SK-N-SH treated with all-trans-retinoic acid at 6 μM for 48 hours (cell line): ENCODE measurements at regions not wholly inside any gene's neighbourhood (a gene's known extent, or its start where the extent isn't known, plus 50 kb on each side); places are given as distances from the start of the nearest gene placed in this dataset.

ENCODE experiments used
- ATAC-seq: fragments of 200-7000 bp; cut with Tn5 transposase; 3 replicates; pipeline ENCODE4 v1.9.1; 2020; ENCODE audit warnings: mild to moderate bottlenecking, moderate library complexity
- ARNTL ChIP-seq: fragments of 450-650 bp; formaldehyde crosslinking; IDR thresholded peaks from 2 replicates; pipeline ENCODE4 v1.5.0; 2020; ENCODE audit warnings: low read depth, mild to moderate bottlenecking, moderate library complexity, borderline replicate concordance
- CSDC2 ChIP-seq: fragments of 250-450 bp; sonication (Bioruptor Pico); IDR thresholded peaks from 2 replicates; pipeline ENCODE4 v1.5.0; 2020; ENCODE audit warnings: mild to moderate bottlenecking, moderate library complexity
- ESRRG ChIP-seq: fragments of 250-450 bp; sonication (Bioruptor Pico); IDR thresholded peaks from 2 replicates; pipeline ENCODE4 v1.6.1; 2021; ENCODE audit warnings: mild to moderate bottlenecking
- GLIS3 ChIP-seq: fragments of 250-450 bp; sonication (Bioruptor Pico); IDR thresholded peaks from 2 replicates; pipeline ENCODE4 v1.5.0; 2020; ENCODE audit warnings: mild to moderate bottlenecking, moderate library complexity
- ISL1 ChIP-seq: fragments of 250-450 bp; sonication (Bioruptor Pico); IDR thresholded peaks from 2 replicates; pipeline ENCODE4 v2.1.2; 2022; ENCODE audit warnings: mild to moderate bottlenecking, moderate library complexity
- OSR1 ChIP-seq: fragments of 250-450 bp; sonication (Bioruptor Pico); IDR thresholded peaks from 2 replicates; pipeline ENCODE4 v1.8.0; 2022; ENCODE audit warnings: moderate library complexity, mild to moderate bottlenecking, inconsistent platforms
- PPARA ChIP-seq: fragments of 250-450 bp; sonication (Bioruptor Pico); IDR thresholded peaks from 2 replicates; pipeline ENCODE4 v1.5.0; 2020; ENCODE audit warnings: mild to moderate bottlenecking, borderline replicate concordance
- RARB ChIP-seq: fragments of 250-450 bp; sonication (Bioruptor Pico); IDR thresholded peaks from 2 replicates; pipeline ENCODE4 v1.8.0; 2021; ENCODE audit warnings: mild to moderate bottlenecking, moderate library complexity
- SNAI2 ChIP-seq: fragments of 250-450 bp; sonication (Bioruptor Pico); IDR thresholded peaks from 2 replicates; pipeline ENCODE4 v1.5.0; 2020; ENCODE audit warnings: mild to moderate bottlenecking, moderate library complexity
- TCF4 ChIP-seq: fragments of 250-450 bp; sonication (Bioruptor Pico); IDR thresholded peaks from 2 replicates; pipeline ENCODE4 v1.8.0; 2021; ENCODE audit warnings: mild to moderate bottlenecking, moderate library complexity, borderline replicate concordance
- TOX ChIP-seq: fragments of 250-450 bp; sonication (Bioruptor Pico); IDR thresholded peaks from 2 replicates; pipeline ENCODE4 v1.8.0; 2021; ENCODE audit warnings: mild to moderate bottlenecking, moderate library complexity, borderline replicate concordance
- ZC3H10 ChIP-seq: fragments of 250-450 bp; sonication (Bioruptor Pico); IDR thresholded peaks from 2 replicates; pipeline ENCODE4 v1.5.1; 2021; ENCODE audit warnings: mild to moderate bottlenecking, moderate library complexity
- ZFP3 ChIP-seq: fragments of 250-450 bp; sonication (Bioruptor Pico); IDR thresholded peaks from 2 replicates; pipeline ENCODE4 v1.5.0; 2020; ENCODE audit warnings: mild to moderate bottlenecking, moderate library complexity
- ZFP30 ChIP-seq: fragments of 450-650 bp; formaldehyde crosslinking; IDR thresholded peaks from 2 replicates; pipeline ENCODE4 v1.5.0; 2022; ENCODE audit warnings: mild to moderate bottlenecking, moderate library complexity
- ZNF565 ChIP-seq: fragments of 450-650 bp; formaldehyde crosslinking; conservative IDR thresholded peaks from 2 replicates; pipeline ENCODE4 v1.5.0; 2020; ENCODE audit warnings: low read depth, mild to moderate bottlenecking, moderate library complexity
- ZNF70 ChIP-seq: fragments of 450-650 bp; formaldehyde crosslinking; IDR thresholded peaks from 2 replicates; pipeline ENCODE4 v1.5.0; 2020; ENCODE audit warnings: mild to moderate bottlenecking, moderate library complexity
- ZNF8 ChIP-seq: fragments of 450-650 bp; formaldehyde crosslinking; IDR thresholded peaks from 2 replicates; pipeline ENCODE4 v1.5.0; 2020; ENCODE audit warnings: mild to moderate bottlenecking, moderate library complexity
- TF ChIP-seq, protein P1 (sequence below): fragments of 250-450 bp; sonication (Bioruptor Pico); IDR thresholded peaks from 2 replicates; pipeline ENCODE4 v1.8.0; 2021; ENCODE audit warnings: low read depth, mild to moderate bottlenecking, moderate library complexity, borderline replicate concordance
- TF ChIP-seq, protein P2 (sequence below): fragments of 250-450 bp; sonication (Bioruptor Pico); IDR thresholded peaks from 2 replicates; pipeline ENCODE4 v1.5.1; 2020; ENCODE audit warnings: low read depth, mild to moderate bottlenecking, moderate library complexity
- TF ChIP-seq, protein P3 (sequence below): fragments of 250-450 bp; sonication (Bioruptor Pico); IDR thresholded peaks from 2 replicates; pipeline ENCODE4 v1.5.1; 2021; ENCODE audit warnings: mild to moderate bottlenecking, moderate library complexity
- TF ChIP-seq, protein P4 (sequence below): fragments of 250-450 bp; sonication (Bioruptor Pico); IDR thresholded peaks from 2 replicates; pipeline ENCODE4 v1.5.0; 2020; ENCODE audit warnings: mild to moderate bottlenecking, moderate library complexity

DNA sequence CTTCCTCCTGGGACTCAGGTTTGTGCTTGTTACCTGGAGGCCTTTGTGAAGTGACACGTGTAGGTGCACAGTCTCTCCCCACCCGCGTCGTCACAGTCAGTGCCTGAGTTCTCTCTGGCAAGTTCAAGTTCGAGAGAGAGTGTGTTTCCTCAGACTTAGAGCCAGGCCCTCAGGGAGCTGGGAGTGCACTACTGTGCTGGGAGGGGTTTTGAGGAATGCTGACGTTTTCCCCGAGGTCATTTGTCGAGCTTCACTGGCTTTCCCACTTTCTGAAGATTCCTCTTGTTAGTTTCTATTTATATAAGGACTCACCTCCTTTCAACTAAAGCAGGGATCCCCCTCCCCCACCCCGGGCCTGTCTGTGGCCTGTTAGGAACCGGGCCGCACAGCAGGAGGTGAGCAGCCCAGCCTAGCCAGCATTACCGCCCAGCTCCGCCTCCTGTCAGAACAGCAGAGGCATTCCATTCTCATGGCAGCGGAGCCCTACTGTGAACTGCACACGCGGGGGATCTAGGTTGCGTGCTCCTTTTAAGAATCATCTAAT is 209.2 kb downstream of the DIRAS2 start:
- no peak for ATAC-seq

DNA sequence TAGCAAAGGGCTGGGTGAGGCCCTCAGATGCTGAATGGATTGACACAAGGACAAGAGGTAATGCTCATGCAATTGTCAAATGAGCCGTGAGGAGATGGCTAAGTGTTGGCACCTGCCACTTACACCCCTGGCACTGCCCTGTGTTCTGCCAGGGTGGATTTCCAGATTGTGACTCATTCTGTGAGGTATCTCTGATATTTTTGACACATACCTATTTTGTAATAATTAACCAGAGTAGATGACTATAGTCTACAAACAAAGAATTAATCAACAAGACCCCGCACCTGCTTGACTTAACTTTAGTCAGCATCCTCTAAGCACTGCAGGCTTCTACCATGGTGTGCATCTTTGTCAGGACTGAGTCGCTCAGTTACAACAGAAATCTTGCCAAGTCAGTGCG is 200.8 kb downstream of the DIRAS2 start:
- ATAC-seq = no peak
- TF ChIP-seq OSR1 (CRISPR knock-in tag) = no peak
- TF ChIP-seq CSDC2 (CRISPR knock-in tag) = no peak
- TF ChIP-seq PPARA (CRISPR knock-in tag) = no peak
- TF ChIP-seq, protein P1, sequence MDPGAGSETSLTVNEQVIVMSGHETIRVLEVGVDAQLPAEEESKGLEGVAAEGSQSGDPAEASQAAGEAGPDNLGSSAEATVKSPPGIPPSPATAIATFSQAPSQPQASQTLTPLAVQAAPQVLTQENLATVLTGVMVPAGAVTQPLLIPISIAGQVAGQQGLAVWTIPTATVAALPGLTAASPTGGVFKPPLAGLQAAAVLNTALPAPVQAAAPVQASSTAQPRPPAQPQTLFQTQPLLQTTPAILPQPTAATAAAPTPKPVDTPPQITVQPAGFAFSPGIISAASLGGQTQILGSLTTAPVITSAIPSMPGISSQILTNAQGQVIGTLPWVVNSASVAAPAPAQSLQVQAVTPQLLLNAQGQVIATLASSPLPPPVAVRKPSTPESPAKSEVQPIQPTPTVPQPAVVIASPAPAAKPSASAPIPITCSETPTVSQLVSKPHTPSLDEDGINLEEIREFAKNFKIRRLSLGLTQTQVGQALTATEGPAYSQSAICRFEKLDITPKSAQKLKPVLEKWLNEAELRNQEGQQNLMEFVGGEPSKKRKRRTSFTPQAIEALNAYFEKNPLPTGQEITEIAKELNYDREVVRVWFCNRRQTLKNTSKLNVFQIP = no peak
- no peak for TF ChIP-seq ZC3H10 (CRISPR knock-in tag)
- TF ChIP-seq RARB (CRISPR knock-in tag) = no peak
- no peak for TF ChIP-seq ZNF8 (CRISPR knock-in tag)
- TF ChIP-seq ZFP3 (CRISPR knock-in tag) = no peak
- TF ChIP-seq TCF4 (CRISPR knock-in tag) = no peak
- TF ChIP-seq ZNF565 (CRISPR knock-in tag) = no peak
- TF ChIP-seq ZNF70 = no peak
- no peak for TF ChIP-seq SNAI2 (CRISPR knock-in tag)
- TF ChIP-seq, protein P2, sequence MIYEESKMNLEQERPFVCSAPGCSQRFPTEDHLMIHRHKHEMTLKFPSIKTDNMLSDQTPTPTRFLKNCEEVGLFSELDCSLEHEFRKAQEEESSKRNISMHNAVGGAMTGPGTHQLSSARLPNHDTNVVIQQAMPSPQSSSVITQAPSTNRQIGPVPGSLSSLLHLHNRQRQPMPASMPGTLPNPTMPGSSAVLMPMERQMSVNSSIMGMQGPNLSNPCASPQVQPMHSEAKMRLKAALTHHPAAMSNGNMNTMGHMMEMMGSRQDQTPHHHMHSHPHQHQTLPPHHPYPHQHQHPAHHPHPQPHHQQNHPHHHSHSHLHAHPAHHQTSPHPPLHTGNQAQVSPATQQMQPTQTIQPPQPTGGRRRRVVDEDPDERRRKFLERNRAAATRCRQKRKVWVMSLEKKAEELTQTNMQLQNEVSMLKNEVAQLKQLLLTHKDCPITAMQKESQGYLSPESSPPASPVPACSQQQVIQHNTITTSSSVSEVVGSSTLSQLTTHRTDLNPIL (CRISPR knock-in tag) = no peak
- no peak for TF ChIP-seq ZFP30 (CRISPR knock-in tag)
- TF ChIP-seq GLIS3 (CRISPR knock-in tag) = no peak
- TF ChIP-seq ARNTL (CRISPR knock-in tag) = no peak
- TF ChIP-seq, protein P3, sequence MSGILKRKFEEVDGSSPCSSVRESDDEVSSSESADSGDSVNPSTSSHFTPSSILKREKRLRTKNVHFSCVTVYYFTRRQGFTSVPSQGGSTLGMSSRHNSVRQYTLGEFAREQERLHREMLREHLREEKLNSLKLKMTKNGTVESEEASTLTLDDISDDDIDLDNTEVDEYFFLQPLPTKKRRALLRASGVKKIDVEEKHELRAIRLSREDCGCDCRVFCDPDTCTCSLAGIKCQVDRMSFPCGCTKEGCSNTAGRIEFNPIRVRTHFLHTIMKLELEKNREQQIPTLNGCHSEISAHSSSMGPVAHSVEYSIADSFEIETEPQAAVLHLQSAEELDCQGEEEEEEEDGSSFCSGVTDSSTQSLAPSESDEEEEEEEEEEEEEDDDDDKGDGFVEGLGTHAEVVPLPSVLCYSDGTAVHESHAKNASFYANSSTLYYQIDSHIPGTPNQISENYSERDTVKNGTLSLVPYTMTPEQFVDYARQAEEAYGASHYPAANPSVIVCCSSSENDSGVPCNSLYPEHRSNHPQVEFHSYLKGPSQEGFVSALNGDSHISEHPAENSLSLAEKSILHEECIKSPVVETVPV = no peak
- TF ChIP-seq ISL1 (CRISPR knock-in tag) = no peak
- no peak for TF ChIP-seq TOX

More for the DNA sequence above, 209.2 kb downstream of the DIRAS2 start:
- TF ChIP-seq ZNF565 (CRISPR knock-in tag) (no peak), ISL1 (CRISPR knock-in tag) (no peak), ZC3H10 (CRISPR knock-in tag) (no peak), ESRRG (CRISPR knock-in tag) (no peak), TOX (no peak)
- TF ChIP-seq, protein P1 = no peak
- TF ChIP-seq, protein P4, sequence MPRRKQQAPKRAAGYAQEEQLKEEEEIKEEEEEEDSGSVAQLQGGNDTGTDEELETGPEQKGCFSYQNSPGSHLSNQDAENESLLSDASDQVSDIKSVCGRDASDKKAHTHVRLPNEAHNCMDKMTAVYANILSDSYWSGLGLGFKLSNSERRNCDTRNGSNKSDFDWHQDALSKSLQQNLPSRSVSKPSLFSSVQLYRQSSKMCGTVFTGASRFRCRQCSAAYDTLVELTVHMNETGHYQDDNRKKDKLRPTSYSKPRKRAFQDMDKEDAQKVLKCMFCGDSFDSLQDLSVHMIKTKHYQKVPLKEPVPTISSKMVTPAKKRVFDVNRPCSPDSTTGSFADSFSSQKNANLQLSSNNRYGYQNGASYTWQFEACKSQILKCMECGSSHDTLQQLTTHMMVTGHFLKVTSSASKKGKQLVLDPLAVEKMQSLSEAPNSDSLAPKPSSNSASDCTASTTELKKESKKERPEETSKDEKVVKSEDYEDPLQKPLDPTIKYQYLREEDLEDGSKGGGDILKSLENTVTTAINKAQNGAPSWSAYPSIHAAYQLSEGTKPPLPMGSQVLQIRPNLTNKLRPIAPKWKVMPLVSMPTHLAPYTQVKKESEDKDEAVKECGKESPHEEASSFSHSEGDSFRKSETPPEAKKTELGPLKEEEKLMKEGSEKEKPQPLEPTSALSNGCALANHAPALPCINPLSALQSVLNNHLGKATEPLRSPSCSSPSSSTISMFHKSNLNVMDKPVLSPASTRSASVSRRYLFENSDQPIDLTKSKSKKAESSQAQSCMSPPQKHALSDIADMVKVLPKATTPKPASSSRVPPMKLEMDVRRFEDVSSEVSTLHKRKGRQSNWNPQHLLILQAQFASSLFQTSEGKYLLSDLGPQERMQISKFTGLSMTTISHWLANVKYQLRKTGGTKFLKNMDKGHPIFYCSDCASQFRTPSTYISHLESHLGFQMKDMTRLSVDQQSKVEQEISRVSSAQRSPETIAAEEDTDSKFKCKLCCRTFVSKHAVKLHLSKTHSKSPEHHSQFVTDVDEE (CRISPR knock-in tag) = no peak

DNA sequence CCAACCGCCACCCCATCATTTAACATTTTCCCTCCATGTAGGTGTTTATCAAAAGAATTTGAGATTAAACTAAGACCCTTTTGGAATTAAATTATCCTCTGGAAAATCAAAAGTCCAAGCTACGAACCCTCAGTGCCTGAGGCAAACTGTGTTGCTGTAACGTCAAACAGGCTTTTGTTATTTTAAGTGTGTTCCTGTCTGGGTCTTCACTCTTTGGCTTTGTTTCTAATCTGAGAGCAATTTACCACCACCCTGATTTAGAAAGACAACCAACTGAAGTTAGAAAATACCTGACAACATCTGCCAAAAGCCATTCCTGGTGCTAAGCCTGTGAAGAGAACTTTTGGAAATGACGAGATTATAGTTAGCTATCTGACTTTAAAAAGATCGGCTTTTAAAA is 199.9 kb downstream of the DIRAS2 start:
- TF ChIP-seq ZNF8 (CRISPR knock-in tag) (no peak), RARB (CRISPR knock-in tag) (no peak), ZFP3 (CRISPR knock-in tag) (no peak), TCF4 (CRISPR knock-in tag) (no peak), TOX (no peak), CSDC2 (CRISPR knock-in tag) (no peak), ZFP30 (CRISPR knock-in tag) (no peak), ISL1 (CRISPR knock-in tag) (no peak)
- TF ChIP-seq, protein P2 (CRISPR knock-in tag) = no peak
- TF ChIP-seq, protein P1 = no peak
- ATAC-seq = no peak
